ENCODE measurements at regions not wholly inside any gene's neighbourhood (a gene's known extent, or its start where the extent isn't known, plus 50 kb on each side); places are given as distances from the start of the nearest gene placed in this dataset.

DNA sequence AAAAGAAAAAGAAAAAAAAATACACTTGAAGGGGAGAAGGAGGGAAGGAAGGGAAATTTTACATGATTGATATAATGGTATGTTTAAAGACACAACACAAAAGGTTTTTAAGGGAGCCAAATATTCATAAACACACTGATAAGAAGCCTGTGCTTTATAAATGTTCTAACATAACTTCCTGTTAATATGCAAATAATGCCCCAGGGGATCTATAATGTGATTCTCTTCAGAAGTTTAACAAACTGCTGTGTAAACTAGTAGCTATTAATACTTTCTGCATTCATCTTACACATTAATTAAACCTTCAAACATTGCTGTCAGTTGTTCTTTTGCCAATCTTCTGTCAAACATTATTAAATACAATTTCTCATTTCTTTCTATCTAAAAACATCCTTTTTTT lies 231.6 kb downstream of the TJP1 start:
- DNase-seq (peak in 1 of 3 donors; percentile 29), ATAC-seq (ENCODE audit: insufficient read depth, low FRiP score) (no peak)
- no peak for TF ChIP-seq CTCF (IDR thresholded peaks at IDR 0.05; ENCODE audit: control extremely low read depth, extremely low read depth)
- Histone ChIP-seq H3K27me3 (ENCODE audit: control insufficient read depth in 3 of 3, insufficient read depth in 3 of 3, low read length in 2 of 3) (no peaks in the 10 kb centered on the region), H3K27ac (ENCODE audit: low read depth in 1 of 2, low read length in 1 of 2) (no peak overlapping the region), H3K4me1 (ENCODE audit: control insufficient read depth in 5 of 5, insufficient read depth in 5 of 5, low read length in 5 of 5) (no peaks in the 10 kb centered on the region), H3K9ac (ENCODE audit: insufficient read depth in 1 of 2, low read length in 2 of 2) (no peak overlapping the region), H3K4me3 (no peak overlapping the region), H3K9me3 (ENCODE audit: control insufficient read depth in 4 of 4, insufficient read depth in 3 of 4, low read length in 3 of 4) (no peaks in the 10 kb centered on the region), H3K36me3 (ENCODE audit: control insufficient read depth in 4 of 4, insufficient read depth in 4 of 4, low read length in 4 of 4) (no peaks in the 10 kb centered on the region)

GRCh38 chr15:29589975-29590374 lies 232.3 kb downstream of the TJP1 start:
- Histone ChIP-seq H3K9ac (ENCODE audit: insufficient read depth in 1 of 2, low read length in 2 of 2) (no peak overlapping the region), H3K4me1 (ENCODE audit: control insufficient read depth in 5 of 5, insufficient read depth in 5 of 5, low read length in 5 of 5) (no peaks in the 10 kb centered on the region), H3K9me3 (ENCODE audit: control insufficient read depth in 4 of 4, insufficient read depth in 3 of 4, low read length in 3 of 4) (no peaks in the 10 kb centered on the region), H3K27me3 (ENCODE audit: control insufficient read depth in 3 of 3, insufficient read depth in 3 of 3, low read length in 2 of 3) (no peaks in the 10 kb centered on the region), H3K4me3 (no peak overlapping the region), H3K27ac (ENCODE audit: low read depth in 1 of 2, low read length in 1 of 2) (no peak overlapping the region), H3K36me3 (ENCODE audit: control insufficient read depth in 4 of 4, insufficient read depth in 4 of 4, low read length in 4 of 4) (no peaks in the 10 kb centered on the region)
- ATAC-seq (ENCODE audit: insufficient read depth, low FRiP score) (no peak), DNase-seq (no peak)
- WGBS, 2 donors, result 84 to 90% methylated on average over 4 of the region's 4 CpGs
- no peak for TF ChIP-seq CTCF (IDR thresholded peaks at IDR 0.05; ENCODE audit: control extremely low read depth, extremely low read depth)

DNA sequence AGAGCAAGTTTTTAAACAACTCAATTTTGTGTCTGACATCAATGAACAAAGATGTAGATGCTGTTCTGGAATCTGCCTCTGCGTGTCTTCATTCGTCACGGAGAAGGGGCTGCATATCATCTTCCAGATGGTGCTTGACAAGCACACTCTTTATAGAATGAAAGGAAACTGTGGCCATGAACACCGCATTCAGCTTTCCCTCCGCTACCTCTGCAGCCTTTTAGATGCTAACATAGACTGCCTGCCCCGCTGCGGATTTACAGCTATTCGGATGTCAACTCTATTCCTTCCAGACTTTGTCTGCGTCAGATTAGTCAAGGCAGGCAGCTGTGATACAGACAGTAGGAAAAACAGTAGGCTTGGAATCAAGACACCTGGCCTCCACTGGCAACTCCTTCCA lies 232.9 kb downstream of the TJP1 start:
- no peak overlapping the region for H3K27ac ChIP-seq (ENCODE audit: low read depth in 1 of 2, low read length in 1 of 2)
- H3K9ac ChIP-seq (ENCODE audit: insufficient read depth in 1 of 2, low read length in 2 of 2), result no peak overlapping the region
- H3K9me3 ChIP-seq (ENCODE audit: control insufficient read depth in 4 of 4, insufficient read depth in 3 of 4, low read length in 3 of 4), result no peaks in the 10 kb centered on the region
- no peak for TF ChIP-seq CTCF (IDR thresholded peaks at IDR 0.05; ENCODE audit: control extremely low read depth, extremely low read depth)
- H3K27me3 ChIP-seq (ENCODE audit: control insufficient read depth in 3 of 3, insufficient read depth in 3 of 3, low read length in 2 of 3), result no peaks in the 10 kb centered on the region
- ATAC-seq (ENCODE audit: insufficient read depth, low FRiP score), result no peak
- DNase-seq, result peak in 1 of 3 donors; percentile 35
- no peaks in the 10 kb centered on the region for H3K4me1 ChIP-seq (ENCODE audit: control insufficient read depth in 5 of 5, insufficient read depth in 5 of 5, low read length in 5 of 5)
- no peaks in the 10 kb centered on the region for H3K36me3 ChIP-seq (ENCODE audit: control insufficient read depth in 4 of 4, insufficient read depth in 4 of 4, low read length in 4 of 4)
- 59 to 64% methylated on average over 9 of the region's 9 CpGs for WGBS, 2 donors
- H3K4me3 ChIP-seq, result no peak overlapping the region

DNA sequence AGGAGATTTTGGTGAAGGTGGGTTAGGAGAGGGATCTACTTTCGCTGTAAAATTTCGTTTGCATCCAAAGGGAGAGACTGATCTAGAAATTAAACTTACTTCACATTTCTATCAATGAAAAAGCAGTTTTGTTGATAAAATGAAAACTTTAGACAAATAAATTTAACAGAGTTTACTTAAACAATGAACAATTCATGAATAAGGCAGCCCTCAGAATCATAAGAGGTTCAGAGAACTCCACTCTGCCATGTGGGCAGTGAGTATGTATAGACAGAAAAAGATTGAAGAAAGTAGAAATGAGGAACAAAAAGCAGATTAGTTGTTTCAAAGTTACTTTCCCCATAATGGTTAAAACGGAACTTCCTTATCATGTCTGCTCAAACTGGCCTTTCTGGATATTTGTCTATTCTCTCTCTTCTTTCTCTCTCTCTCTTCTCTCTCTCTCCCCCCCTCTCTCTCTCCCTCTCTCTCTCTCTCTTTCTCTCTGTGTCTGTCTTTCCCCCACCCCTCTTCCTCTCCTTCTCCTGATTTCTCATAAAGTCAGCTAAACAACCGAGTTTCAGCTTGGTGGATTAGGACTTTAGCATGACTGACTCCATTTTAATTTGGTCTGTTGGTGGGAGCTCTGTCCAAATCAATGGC lies 248.9 kb downstream of the TJP1 start:
- H3K27ac ChIP-seq (ENCODE audit: low read depth in 1 of 2, low read length in 1 of 2), result no peak overlapping the region
- ATAC-seq (ENCODE audit: insufficient read depth, low FRiP score), result no peak
- no peak for TF ChIP-seq CTCF (IDR thresholded peaks at IDR 0.05; ENCODE audit: control extremely low read depth, extremely low read depth)
- H3K9me3 ChIP-seq (ENCODE audit: control insufficient read depth in 4 of 4, insufficient read depth in 3 of 4, low read length in 3 of 4), result peaks cover 0 to 4% (median 0%) of the 10 kb centered on the region in 4 donors
- H3K27me3 ChIP-seq (ENCODE audit: control insufficient read depth in 3 of 3, insufficient read depth in 3 of 3, low read length in 2 of 3), result peaks cover 0 to 25% (median 21%) of the 10 kb centered on the region in 3 donors
- 80 to 85% methylated on average over 4 of the region's 4 CpGs for WGBS, 2 donors
- peaks cover 0 to 17% (median 7%) of the 10 kb centered on the region in 5 donors for H3K4me1 ChIP-seq (ENCODE audit: control insufficient read depth in 5 of 5, insufficient read depth in 5 of 5, low read length in 5 of 5)
- H3K36me3 ChIP-seq (ENCODE audit: control insufficient read depth in 4 of 4, insufficient read depth in 4 of 4, low read length in 4 of 4), result no peaks in the 10 kb centered on the region
- H3K9ac ChIP-seq (ENCODE audit: insufficient read depth in 1 of 2, low read length in 2 of 2), result no peak overlapping the region
- DNase-seq, result no peak
- H3K4me3 ChIP-seq, result no peak overlapping the region

Data from lung (tissue), 11 donors.